ENCODE measurements at regions not wholly inside any gene's neighbourhood (a gene's known extent, or its start where the extent isn't known, plus 50 kb on each side); places are given as distances from the start of the nearest gene placed in this dataset.

DNA sequence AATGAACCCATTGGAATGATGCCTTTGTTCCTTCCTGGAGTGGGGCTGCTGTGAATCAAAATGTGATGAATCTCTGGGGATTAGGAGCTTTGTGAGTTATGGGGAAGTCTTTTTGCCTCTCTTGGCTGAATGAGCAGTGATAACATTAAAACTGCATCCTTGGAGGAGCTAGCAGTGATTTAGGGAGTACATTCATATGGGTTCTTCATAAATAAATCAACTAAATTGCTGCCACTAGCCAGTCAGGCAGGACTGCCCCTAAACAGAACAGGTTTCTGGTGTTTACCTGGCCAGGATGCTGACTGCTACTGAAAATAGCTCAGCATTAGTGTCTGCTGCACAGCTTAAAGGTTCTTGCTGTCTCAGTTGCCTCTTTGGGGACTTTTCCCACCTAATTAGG, 244.5 kb upstream of the MEX3C start:
- Mint-ChIP-seq H3K36me3 (no peaks in the 10 kb centered on the region), H3K27me3 (ENCODE audit: low read depth in 3 of 3) (peaks cover 1 to 6% (median 3%) of the 10 kb centered on the region in 3 donors), H3K4me3 (no peak overlapping the region), H3K9me3 (peaks cover 0 to 5% (median 0%) of the 10 kb centered on the region in 7 donors), H3K4me1 (no peaks in the 10 kb centered on the region), H3K27ac (no peak overlapping the region)
- Histone ChIP-seq H3K4me3 (replicated peaks in 1 of 3; ENCODE audit: low read depth in 2 of 3, low read length in 3 of 3) (no peak overlapping the region), H4K20me1 (ENCODE audit: insufficient read depth, low read length) (no peaks in the 10 kb centered on the region), H3K36me3 (replicated peaks in 1 of 2; ENCODE audit: control insufficient read depth in 1 of 2, insufficient read depth in 2 of 2, low read length in 2 of 2) (no peaks in the 10 kb centered on the region), H3K27me3 (ENCODE audit: control insufficient read depth in 2 of 2, insufficient read depth in 2 of 2, low read length in 2 of 2) (no peaks in the 10 kb centered on the region), H3K79me2 (ENCODE audit: insufficient read depth, low read length) (no peaks in the 10 kb centered on the region), H2AFZ (ENCODE audit: insufficient read depth, low read depth, low read length, poor library complexity, severe bottlenecking) (no peak overlapping the region), H3K4me1 (ENCODE audit: control insufficient read depth in 1 of 2, insufficient read depth in 2 of 2, low read length in 2 of 2) (no peaks in the 10 kb centered on the region), H3K9ac (ENCODE audit: insufficient read depth, low read length, poor library complexity, severe bottlenecking) (no peak overlapping the region), H3K27ac (ENCODE audit: low read depth in 1 of 2, low read length in 2 of 2) (no peak overlapping the region), H3K9me3 (replicated peaks in 1 of 2; ENCODE audit: control insufficient read depth in 1 of 2, insufficient read depth in 1 of 2, low read length in 2 of 2) (no peaks in the 10 kb centered on the region), H3K4me2 (replicated peaks; ENCODE audit: extremely low read depth, low read length, poor library complexity, severe bottlenecking) (no peak overlapping the region)
- intact Hi-C loops (cut with micrococcal nuclease) = no loop called here
- no peak for TF ChIP-seq CTCF (IDR thresholded peaks at IDR 0.05)
- no peak for DNase-seq

DNA sequence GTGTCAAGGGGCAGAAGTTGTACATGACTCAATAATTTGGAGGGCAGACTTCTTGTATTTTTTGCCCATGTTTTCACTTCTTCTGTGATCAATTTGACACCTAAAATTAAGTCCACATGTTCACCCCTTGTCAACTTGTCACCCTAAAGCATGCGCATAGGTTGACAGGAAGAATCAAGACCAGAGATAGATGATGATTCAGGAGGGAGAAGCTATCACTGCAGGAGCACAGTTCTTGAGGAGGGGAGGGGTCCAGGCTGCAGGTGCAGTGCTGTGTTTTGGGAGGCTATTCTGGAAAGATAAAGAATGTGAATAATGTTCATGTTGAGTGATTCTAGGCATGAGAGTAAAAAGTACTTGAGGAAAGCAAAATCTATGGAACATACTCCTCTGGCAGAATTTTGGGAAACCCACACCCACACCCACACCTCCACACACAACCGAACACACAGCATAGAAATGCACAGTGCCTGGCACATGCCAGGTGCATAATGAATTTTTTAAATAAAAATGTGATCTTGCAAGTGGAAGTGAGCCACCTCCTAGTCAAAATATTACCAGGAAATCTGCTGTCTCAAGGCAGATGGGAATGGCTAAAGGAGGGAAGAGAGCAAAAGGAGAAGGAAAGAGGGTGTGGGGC, 249.2 kb upstream of the MEX3C start:
- DNase-seq = no peak
- H3K36me3 ChIP-seq (replicated peaks in 1 of 2; ENCODE audit: control insufficient read depth in 1 of 2, insufficient read depth in 2 of 2, low read length in 2 of 2) = no peaks in the 10 kb centered on the region
- H3K4me2 ChIP-seq (replicated peaks; ENCODE audit: extremely low read depth, low read length, poor library complexity, severe bottlenecking) = no peak overlapping the region
- H2AFZ ChIP-seq (ENCODE audit: insufficient read depth, low read depth, low read length, poor library complexity, severe bottlenecking) = no peak overlapping the region
- Mint-ChIP-seq H3K4me3 (no peak overlapping the region), H3K4me1 (no peaks in the 10 kb centered on the region), H3K27me3 (ENCODE audit: low read depth in 3 of 3) (peaks cover 1 to 2% (median 1%) of the 10 kb centered on the region in 3 donors), H3K36me3 (no peaks in the 10 kb centered on the region), H3K27ac (no peak overlapping the region), H3K9me3 (peaks cover 0 to 8% (median 3%) of the 10 kb centered on the region in 7 donors)
- H3K9ac ChIP-seq (ENCODE audit: insufficient read depth, low read length, poor library complexity, severe bottlenecking) = no peak overlapping the region
- intact Hi-C loops (cut with micrococcal nuclease) = no loop called here
- H3K9me3 ChIP-seq (replicated peaks in 1 of 2; ENCODE audit: control insufficient read depth in 1 of 2, insufficient read depth in 1 of 2, low read length in 2 of 2) = no peaks in the 10 kb centered on the region
- no peak overlapping the region for H3K27ac ChIP-seq (ENCODE audit: low read depth in 1 of 2, low read length in 2 of 2)
- no peak for TF ChIP-seq CTCF (IDR thresholded peaks at IDR 0.05)
- no peaks in the 10 kb centered on the region for H4K20me1 ChIP-seq (ENCODE audit: insufficient read depth, low read length)
- H3K4me1 ChIP-seq (ENCODE audit: control insufficient read depth in 1 of 2, insufficient read depth in 2 of 2, low read length in 2 of 2) = no peaks in the 10 kb centered on the region
- no peaks in the 10 kb centered on the region for H3K79me2 ChIP-seq (ENCODE audit: insufficient read depth, low read length)
- 83% methylated on average over 1 of the region's 2 CpGs for WGBS (ENCODE audit: insufficient coverage)
- no peak overlapping the region for H3K4me3 ChIP-seq (replicated peaks in 1 of 3; ENCODE audit: low read depth in 2 of 3, low read length in 3 of 3)
- H3K27me3 ChIP-seq (ENCODE audit: control insufficient read depth in 2 of 2, insufficient read depth in 2 of 2, low read length in 2 of 2) = no peaks in the 10 kb centered on the region

Measured in CD14-positive monocyte (primary cell).